HUES48 (cell line): ENCODE measurements at regions not wholly inside any gene's neighbourhood (a gene's known extent, or its start where the extent isn't known, plus 50 kb on each side); places are given as distances from the start of the nearest gene placed in this dataset.

Experiments used
- H3K27ac ChIP-seq: one replicate; pipeline ENCODE4 v1.7.0; 2013; ENCODE audit warnings: low read depth, low read length, inconsistent platforms
- H3K27me3 ChIP-seq: 2 replicates; pipeline ENCODE4 v1.6.1; 2013; ENCODE audit warnings: mild to moderate bottlenecking, low read length; ENCODE audit not compliant: control insufficient read depth, insufficient read depth
- H3K36me3 ChIP-seq: 2 replicates; pipeline ENCODE4 v1.6.1; 2013; ENCODE audit warnings: low read length; ENCODE audit not compliant: control insufficient read depth, insufficient read depth
- H3K4me1 ChIP-seq: 2 replicates; pipeline ENCODE4 v1.6.1; 2013; ENCODE audit warnings: mild to moderate bottlenecking, low read length; ENCODE audit not compliant: control insufficient read depth, insufficient read depth
- H3K4me3 ChIP-seq: 2 replicates; pipeline ENCODE4 v1.5.1; 2013; ENCODE audit warnings: mild to moderate bottlenecking, low read depth, low read length
- H3K9ac ChIP-seq: 2 replicates; pipeline ENCODE4 v1.6.1; 2013; ENCODE audit warnings: mild to moderate bottlenecking, low read depth, low read length, moderate library complexity
- H3K9me3 ChIP-seq: 2 replicates; pipeline ENCODE4 v1.6.1; 2013; ENCODE audit warnings: low read length; ENCODE audit not compliant: control insufficient read depth, insufficient read depth

GRCh38 chr3:180250172-180250571, 213.4 kb upstream of the PEX5L start:
- no peaks in the 10 kb centered on the region for H3K36me3 ChIP-seq
- no peak overlapping the region for H3K9ac ChIP-seq
- H3K4me1 ChIP-seq: peaks cover 18% of the 10 kb centered on the region
- no peaks in the 10 kb centered on the region for H3K27me3 ChIP-seq
- no peak overlapping the region for H3K4me3 ChIP-seq
- no peak overlapping the region for H3K27ac ChIP-seq
- H3K9me3 ChIP-seq: no peaks in the 10 kb centered on the region

GRCh38 chr3:180252683-180253082, 215.9 kb upstream of the PEX5L start:
- H3K9ac ChIP-seq: no peak overlapping the region
- no peaks in the 10 kb centered on the region for H3K36me3 ChIP-seq
- H3K9me3 ChIP-seq: no peaks in the 10 kb centered on the region
- H3K27me3 ChIP-seq: no peaks in the 10 kb centered on the region
- H3K4me1 ChIP-seq: peaks cover 2% of the 10 kb centered on the region; the same call in 1 of the 2 replicates
- H3K27ac ChIP-seq: no peak overlapping the region
- H3K4me3 ChIP-seq: no peak overlapping the region

DNA sequence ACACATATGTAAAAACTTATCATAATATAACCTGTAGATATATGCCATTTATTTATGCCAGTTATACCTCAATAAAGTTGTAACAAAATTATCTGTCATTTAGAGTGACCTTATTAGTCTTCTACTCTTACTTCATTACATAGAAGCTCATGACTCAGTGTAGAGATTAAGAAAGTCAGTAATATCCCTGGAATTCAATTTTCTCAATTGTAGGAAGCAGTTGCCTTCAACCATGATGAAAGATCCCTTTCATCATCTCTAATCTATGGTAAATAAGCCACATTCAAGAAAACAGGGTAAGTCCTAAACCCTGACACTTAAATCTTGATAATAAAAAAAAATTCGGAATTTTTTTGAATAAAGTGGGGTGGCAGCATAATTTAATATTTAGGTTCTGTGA, 216.5 kb upstream of the PEX5L start:
- no peak overlapping the region for H3K4me3 ChIP-seq
- H3K9me3 ChIP-seq: no peaks in the 10 kb centered on the region
- H3K9ac ChIP-seq: no peak overlapping the region
- H3K4me1 ChIP-seq: no peaks in the 10 kb centered on the region
- no peaks in the 10 kb centered on the region for H3K27me3 ChIP-seq
- H3K36me3 ChIP-seq: no peaks in the 10 kb centered on the region
- H3K27ac ChIP-seq: no peak overlapping the region

DNA sequence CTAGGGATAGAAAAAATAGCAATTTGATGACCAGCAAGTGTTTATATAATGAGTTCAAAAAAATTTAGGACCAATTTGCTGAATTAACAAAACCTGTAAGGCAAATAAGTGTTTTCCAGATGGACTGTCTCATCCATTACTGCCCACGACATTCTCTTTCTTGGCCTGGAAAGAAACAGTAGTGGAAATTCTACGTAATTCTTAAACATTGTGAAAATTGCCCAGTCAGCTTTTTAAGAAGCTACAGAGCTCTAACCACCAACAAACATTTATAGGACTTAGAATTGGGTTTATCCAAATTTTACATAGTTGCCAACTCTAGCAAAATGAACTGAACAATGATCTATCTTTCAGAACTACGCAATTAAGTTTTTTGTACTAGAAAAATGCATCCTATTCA, 227.7 kb upstream of the PEX5L start:
- H3K27ac ChIP-seq: no peak overlapping the region
- H3K36me3 ChIP-seq: no peaks in the 10 kb centered on the region
- no peak overlapping the region for H3K9ac ChIP-seq
- no peaks in the 10 kb centered on the region; the same call in 1 of the 2 replicates for H3K9me3 ChIP-seq
- H3K4me3 ChIP-seq: no peak overlapping the region
- no peaks in the 10 kb centered on the region for H3K4me1 ChIP-seq
- no peaks in the 10 kb centered on the region for H3K27me3 ChIP-seq

GRCh38 chr3:180265551-180265950, 228.8 kb upstream of the PEX5L start:
- H3K27ac ChIP-seq: no peak overlapping the region
- H3K27me3 ChIP-seq: no peaks in the 10 kb centered on the region
- H3K4me3 ChIP-seq: no peak overlapping the region

DNA sequence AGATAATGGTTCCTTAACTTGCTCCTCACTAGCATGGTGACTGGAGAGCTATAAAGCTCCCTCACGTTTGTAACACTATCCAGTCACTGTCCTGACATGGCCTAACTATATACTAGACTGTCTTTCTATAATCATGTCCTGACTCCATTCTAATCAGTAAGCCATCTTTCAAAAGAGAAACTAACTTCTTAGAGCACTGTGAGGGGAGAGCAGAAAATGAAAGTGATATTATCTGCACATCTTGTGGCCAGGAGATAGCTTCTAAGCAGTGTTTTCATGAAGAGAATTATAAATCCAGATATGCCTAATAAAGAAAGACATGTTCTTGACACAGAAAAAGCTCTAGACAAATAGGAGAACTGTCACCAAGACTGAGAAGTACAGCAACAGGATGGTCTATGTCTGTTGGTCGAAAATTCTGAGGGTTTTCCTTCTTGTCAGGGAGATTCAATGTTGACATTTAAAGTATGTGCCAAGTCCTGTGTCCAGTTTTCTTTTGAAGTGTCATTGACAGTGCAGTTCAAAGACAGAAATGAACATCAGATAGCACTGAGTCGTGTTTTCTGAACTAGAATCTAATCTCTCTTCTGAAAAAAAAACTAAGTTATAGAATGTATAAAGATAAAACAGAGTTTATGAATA, 230.6 kb upstream of the PEX5L start:
- Histone ChIP-seq H3K36me3 (no peaks in the 10 kb centered on the region), H3K27me3 (no peaks in the 10 kb centered on the region), H3K9ac (no peak overlapping the region), H3K4me1 (no peaks in the 10 kb centered on the region), H3K4me3 (no peak overlapping the region), H3K9me3 (no peaks in the 10 kb centered on the region), H3K27ac (no peak overlapping the region)

More at GRCh38 chr3:180265551-180265950, 228.8 kb upstream of the PEX5L start:
- H3K9ac ChIP-seq: no peak overlapping the region
- no peaks in the 10 kb centered on the region for H3K36me3 ChIP-seq
- H3K4me1 ChIP-seq: no peaks in the 10 kb centered on the region
- no peaks in the 10 kb centered on the region for H3K9me3 ChIP-seq

GRCh38 chr3:180274536-180274935, 237.8 kb upstream of the PEX5L start:
- Histone ChIP-seq H3K27ac (no peak overlapping the region), H3K9me3 (no peaks in the 10 kb centered on the region), H3K36me3 (no peaks in the 10 kb centered on the region), H3K4me1 (no peaks in the 10 kb centered on the region), H3K27me3 (no peaks in the 10 kb centered on the region), H3K4me3 (no peak overlapping the region), H3K9ac (no peak overlapping the region)

- Histone ChIP-seq H3K9ac (no peak overlapping the region), H3K27me3 (no peaks in the 10 kb centered on the region)
Measured at GRCh38 chr3:180275176-180275575, 238.4 kb upstream of the PEX5L start.

DNA sequence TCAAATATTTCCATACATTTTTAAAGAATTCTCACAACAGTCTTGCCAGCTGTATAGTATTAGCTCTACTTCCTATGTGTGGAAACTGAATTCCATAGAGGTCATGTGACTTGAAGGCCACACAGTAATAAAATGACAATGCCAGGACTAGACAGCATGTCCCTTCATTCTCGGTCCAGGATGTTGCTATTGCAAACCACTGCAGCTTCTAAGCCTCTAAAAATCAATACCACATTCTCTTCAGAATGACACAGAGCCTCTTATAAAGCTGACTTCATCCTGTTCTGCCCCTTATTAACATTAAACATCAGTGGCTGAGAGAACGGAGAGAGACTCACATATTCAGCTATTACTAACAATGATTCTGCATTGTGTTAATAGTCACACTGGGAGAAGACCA, 240.3 kb upstream of the PEX5L start:
- H3K9ac ChIP-seq: no peak overlapping the region
- H3K9me3 ChIP-seq: no peaks in the 10 kb centered on the region
- H3K36me3 ChIP-seq: no peaks in the 10 kb centered on the region
- no peaks in the 10 kb centered on the region for H3K27me3 ChIP-seq
- no peak overlapping the region for H3K27ac ChIP-seq
- no peaks in the 10 kb centered on the region for H3K4me1 ChIP-seq
- H3K4me3 ChIP-seq: no peak overlapping the region

More at GRCh38 chr3:180275176-180275575, 238.4 kb upstream of the PEX5L start:
- no peaks in the 10 kb centered on the region for H3K36me3 ChIP-seq
- H3K4me1 ChIP-seq: no peaks in the 10 kb centered on the region
- H3K9me3 ChIP-seq: no peaks in the 10 kb centered on the region
- no peak overlapping the region for H3K4me3 ChIP-seq
- no peak overlapping the region for H3K27ac ChIP-seq

- no peaks in the 10 kb centered on the region for H3K36me3 ChIP-seq
- H3K9me3 ChIP-seq: no peaks in the 10 kb centered on the region
- H3K27ac ChIP-seq: no peak overlapping the region
- no peaks in the 10 kb centered on the region for H3K4me1 ChIP-seq
- no peak overlapping the region for H3K9ac ChIP-seq
- H3K4me3 ChIP-seq: no peak overlapping the region
- no peaks in the 10 kb centered on the region for H3K27me3 ChIP-seq
Measured at GRCh38 chr3:180278583-180279188, 241.9 kb upstream of the PEX5L start.

DNA sequence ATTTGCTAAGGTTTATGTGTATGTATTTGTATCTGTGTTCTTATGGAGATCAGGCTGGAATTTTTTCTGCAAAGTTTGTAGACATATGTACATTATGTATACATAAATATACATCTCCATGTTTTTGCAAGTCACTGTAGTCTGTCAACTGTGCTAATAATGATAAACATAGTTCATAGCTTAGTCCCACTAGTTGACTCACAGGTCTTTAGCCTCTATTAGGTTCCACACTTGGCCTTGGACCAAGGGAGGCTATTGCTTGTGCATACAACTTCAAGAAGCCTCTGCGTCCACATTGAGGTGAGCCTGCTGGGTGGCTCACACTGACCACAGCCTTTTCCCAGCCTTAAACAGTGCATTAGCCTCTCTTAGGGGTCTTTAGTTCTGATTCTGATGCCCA, 243.8 kb upstream of the PEX5L start:
- Histone ChIP-seq H3K4me1 (no peaks in the 10 kb centered on the region), H3K36me3 (no peaks in the 10 kb centered on the region), H3K4me3 (no peak overlapping the region), H3K9ac (no peak overlapping the region), H3K9me3 (no peaks in the 10 kb centered on the region), H3K27me3 (no peaks in the 10 kb centered on the region), H3K27ac (no peak overlapping the region)
